Spinal cord (tissue), 9 donors: ENCODE measurements at regions not wholly inside any gene's neighbourhood (a gene's known extent, or its start where the extent isn't known, plus 50 kb on each side); places are given as distances from the start of the nearest gene placed in this dataset.
A peak's percentile ranks its signal among the peaks of the same experiment; 100 is the strongest.

Experiments used
- DNase-seq, 6 donors: peaks; one replicate each; pipeline versions ENCODE4 v3.0.0 to v3.0.0-alpha.2; 2013 to 2015; ENCODE audit warnings: low spot score in 6 of 6, low read depth in 4 of 6
- H3K27ac ChIP-seq: one replicate; pipeline ENCODE4 v1.5.1; 2013; ENCODE audit warnings: low read depth, low read length, control low read depth
- H3K27me3 ChIP-seq: one replicate; pipeline ENCODE4 v1.6.1; 2013; ENCODE audit warnings: low read length; ENCODE audit not compliant: control insufficient read depth, insufficient read depth
- H3K36me3 ChIP-seq: one replicate; pipeline ENCODE4 v1.6.1; 2013; ENCODE audit warnings: low read length; ENCODE audit not compliant: control insufficient read depth, insufficient read depth
- H3K4me1 ChIP-seq: one replicate; pipeline ENCODE4 v1.6.1; 2013; ENCODE audit warnings: low read length; ENCODE audit not compliant: control insufficient read depth, insufficient read depth
- H3K4me3 ChIP-seq: one replicate; pipeline ENCODE4 v1.5.1; 2013; ENCODE audit warnings: low read depth, low read length, control low read depth
- H3K9me3 ChIP-seq: one replicate; pipeline ENCODE4 v1.6.1; 2013; ENCODE audit warnings: low read length; ENCODE audit not compliant: control insufficient read depth, insufficient read depth
- WGBS: methylation state at CpG from one replicate; pipeline ENCODE4 v1.1.5; 2013; ENCODE audit warnings: missing lambda C conversion rate; ENCODE audit not compliant: insufficient coverage; 5-methylcytosine and 5-hydroxymethylcytosine counted together
- donor health status: healthy.

DNA sequence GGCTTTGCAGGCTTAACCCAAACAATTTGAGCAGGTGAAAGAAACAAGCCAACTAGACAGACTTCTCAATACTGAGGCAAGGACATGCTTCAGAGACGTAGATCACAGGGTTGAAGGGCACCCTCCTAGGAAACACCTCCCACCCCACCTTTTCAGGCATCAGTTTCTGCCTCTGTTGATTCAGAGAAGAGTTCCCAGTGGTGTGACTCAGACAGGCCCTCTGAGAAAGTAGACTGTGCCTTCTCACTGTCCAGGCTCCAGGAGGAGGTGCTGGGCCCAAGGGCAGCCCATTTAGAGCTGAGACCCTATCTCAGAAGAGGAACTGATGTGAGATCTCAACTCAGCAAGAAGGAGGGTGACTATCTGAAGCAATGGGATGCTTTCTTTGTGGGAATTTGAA lies 108.1 kb downstream of the FAM50B start:
- no peak overlapping the region for H3K27ac ChIP-seq
- H3K4me1 ChIP-seq: peaks cover 2% of the 10 kb centered on the region
- no peaks in the 10 kb centered on the region for H3K36me3 ChIP-seq
- no peaks in the 10 kb centered on the region for H3K27me3 ChIP-seq
- WGBS: 80% methylated on average over 1 of the region's 1 CpG
- no peak overlapping the region for H3K4me3 ChIP-seq
- no peak for DNase-seq
- H3K9me3 ChIP-seq: no peaks in the 10 kb centered on the region

DNA sequence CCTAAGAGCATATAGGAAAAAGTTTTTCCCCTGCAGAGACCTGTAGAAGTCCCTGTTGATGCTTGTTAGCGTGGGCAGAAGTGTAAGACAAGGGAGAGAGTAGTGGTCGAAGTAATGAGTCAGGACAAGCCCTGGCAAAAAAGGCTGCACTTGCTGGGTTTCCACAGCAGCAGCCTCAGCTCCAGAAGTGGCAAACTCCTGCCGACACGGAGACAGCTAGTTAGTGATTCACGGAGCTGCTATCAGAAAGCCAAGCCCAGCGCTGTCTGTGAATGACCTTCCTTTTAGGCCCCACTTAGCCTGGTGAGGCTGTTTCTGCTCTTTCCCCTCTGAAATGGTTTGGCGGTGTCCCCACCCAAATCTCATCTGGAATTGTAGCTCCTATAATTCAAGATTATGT lies 109.1 kb downstream of the FAM50B start:
- no peak for DNase-seq
- WGBS: 76% methylated on average over 6 of the region's 7 CpGs
- no peaks in the 10 kb centered on the region for H3K27me3 ChIP-seq
- no peak overlapping the region for H3K4me3 ChIP-seq
- H3K27ac ChIP-seq: no peak overlapping the region
- peaks cover 2% of the 10 kb centered on the region for H3K4me1 ChIP-seq
- no peaks in the 10 kb centered on the region for H3K36me3 ChIP-seq
- H3K9me3 ChIP-seq: no peaks in the 10 kb centered on the region

DNA sequence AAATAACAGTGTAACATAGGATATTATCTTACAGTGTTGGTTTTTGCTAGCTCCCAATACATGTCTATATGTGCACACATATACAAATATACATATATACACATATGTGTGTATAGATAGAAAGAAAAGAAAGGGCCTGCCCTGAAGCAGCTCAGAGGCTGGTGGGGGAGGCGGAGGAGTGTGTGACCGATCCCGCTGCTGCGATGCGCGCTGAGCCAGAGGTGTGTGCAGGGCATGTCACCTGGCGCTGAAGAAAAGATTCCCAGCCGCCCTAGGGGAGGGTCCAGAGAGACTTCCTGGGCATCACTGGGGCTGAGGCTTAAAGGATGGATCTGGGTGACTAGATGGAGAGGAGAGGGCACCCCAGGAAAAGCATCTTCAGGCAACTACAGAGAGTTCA lies 110.2 kb downstream of the FAM50B start:
- Histone ChIP-seq H3K4me1 (peaks cover 2% of the 10 kb centered on the region), H3K27me3 (no peaks in the 10 kb centered on the region), H3K36me3 (no peaks in the 10 kb centered on the region), H3K27ac (no peak overlapping the region), H3K4me3 (no peak overlapping the region), H3K9me3 (no peaks in the 10 kb centered on the region)
- WGBS: 91% methylated on average over 8 of the region's 8 CpGs
- DNase-seq: no peak

DNA sequence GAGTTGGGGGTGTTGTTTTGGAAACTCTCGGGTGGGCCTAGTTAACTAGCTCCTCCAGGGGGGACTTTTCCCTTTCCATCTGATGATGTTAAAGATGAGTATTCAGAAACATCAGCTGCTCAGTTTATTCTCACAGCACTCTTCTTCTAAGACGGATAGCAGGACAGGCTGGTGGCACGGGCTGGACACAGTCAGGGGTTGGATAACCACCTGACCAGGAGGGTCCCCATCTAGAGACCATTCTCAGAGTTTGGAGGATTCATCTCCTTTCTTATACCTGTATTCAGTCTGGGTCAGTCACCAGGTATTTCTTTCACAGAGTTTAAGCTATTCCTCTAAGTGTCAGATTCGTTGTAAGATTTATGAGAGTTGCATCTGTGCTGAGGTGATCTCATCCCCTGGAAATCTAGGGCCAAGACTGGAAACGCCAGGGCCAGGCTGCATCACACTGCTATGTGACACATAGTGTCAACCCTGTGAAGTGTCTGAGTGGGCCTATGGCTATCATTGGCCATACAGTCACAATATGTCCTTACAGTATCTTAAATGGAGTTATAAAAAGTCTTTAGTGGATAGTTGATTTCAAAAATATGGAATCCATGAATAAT lies 111.7 kb downstream of the FAM50B start:
- WGBS: 100% methylated on average over 2 of the region's 5 CpGs

DNA sequence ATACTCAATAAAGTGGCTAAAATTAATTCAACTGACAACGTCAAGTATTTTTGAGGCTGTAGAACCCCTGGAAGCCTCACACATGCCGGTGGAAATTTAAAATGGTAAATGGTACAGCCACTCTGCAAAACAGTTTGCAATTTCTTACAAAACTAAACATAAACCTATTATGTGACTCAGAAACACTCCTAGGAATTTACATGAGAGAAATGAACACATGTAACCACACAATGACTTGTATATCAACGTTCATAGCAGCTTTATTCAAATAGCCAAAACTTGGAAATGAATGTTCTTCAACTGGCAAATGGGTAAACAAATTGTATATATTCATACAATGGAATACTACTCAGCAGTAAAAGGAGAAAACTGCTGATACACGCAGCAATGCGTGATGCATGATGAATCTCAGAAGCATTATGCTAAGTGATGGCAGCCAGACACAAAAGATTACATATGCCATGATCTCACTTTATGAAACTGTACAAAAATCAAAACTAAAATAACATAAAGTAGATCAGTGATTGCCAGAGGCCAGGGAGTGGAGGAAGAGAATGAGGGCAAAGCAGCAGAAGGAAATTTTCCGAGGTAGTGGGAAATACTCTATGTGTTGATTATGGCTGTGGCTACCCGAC lies 112.5 kb downstream of the FAM50B start:
- Histone ChIP-seq H3K27ac (no peak overlapping the region), H3K27me3 (no peaks in the 10 kb centered on the region), H3K4me1 (no peaks in the 10 kb centered on the region), H3K4me3 (no peak overlapping the region), H3K9me3 (no peaks in the 10 kb centered on the region), H3K36me3 (no peaks in the 10 kb centered on the region)
- peak in 1 of 6 donors; percentile 16 for DNase-seq
- WGBS: no CpG with 5 or more reads among the region's 7 CpGs

More for the DNA sequence above, 111.7 kb downstream of the FAM50B start:
- H3K4me3 ChIP-seq: no peak overlapping the region
- H3K27me3 ChIP-seq: no peaks in the 10 kb centered on the region
- H3K27ac ChIP-seq: no peak overlapping the region
- no peak for DNase-seq
- H3K4me1 ChIP-seq: peaks cover 2% of the 10 kb centered on the region
- no peaks in the 10 kb centered on the region for H3K36me3 ChIP-seq
- H3K9me3 ChIP-seq: no peaks in the 10 kb centered on the region

DNA sequence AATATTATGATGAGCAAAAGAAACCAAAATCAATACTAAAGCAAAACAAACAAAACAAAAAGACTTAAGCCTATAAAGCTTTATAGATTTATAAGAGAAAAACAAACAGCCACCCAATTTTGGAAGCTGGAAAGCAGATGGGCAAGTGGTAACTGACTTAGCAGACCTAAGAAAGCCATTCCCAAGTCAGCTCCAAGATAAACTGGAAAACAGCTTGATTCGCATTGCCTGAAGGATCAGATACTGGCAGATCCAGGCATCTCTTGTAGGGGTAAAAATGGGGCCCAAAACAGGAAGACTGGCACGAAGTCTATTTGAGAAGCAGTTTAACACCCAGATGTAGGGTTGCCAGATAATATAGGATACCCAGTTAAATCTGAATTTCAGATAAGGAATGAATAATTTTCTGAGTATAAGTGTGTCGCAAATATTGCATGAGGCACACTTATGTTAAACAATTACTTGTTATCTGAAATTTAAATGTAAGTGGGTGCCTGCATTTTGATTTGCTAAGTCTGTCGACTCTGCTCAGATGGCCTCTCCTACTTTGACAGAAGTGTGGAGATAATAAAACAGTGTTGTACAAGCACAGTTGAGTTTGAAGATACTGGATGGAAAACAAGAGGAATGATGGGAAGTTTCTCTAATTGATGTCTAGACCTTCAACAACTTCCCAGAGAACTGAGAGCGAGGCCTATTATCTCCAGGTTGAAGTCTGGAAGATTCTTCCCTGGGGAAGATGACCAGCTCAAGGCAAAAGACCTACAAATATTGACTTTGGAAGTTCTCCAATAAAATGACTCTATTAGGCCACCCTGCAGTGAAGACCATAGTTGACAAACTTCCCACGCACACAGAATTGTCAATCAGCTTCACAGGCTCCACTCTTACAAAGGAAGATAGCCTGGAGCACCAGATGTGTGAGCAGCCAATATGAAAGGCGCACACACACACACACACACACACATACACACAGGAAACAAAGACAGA lies 113.4 kb downstream of the FAM50B start:
- DNase-seq: peak in 2 of 6 donors; percentile 9 to 69
- Histone ChIP-seq H3K4me1 (no peaks in the 10 kb centered on the region), H3K27me3 (no peaks in the 10 kb centered on the region), H3K36me3 (no peaks in the 10 kb centered on the region), H3K4me3 (no peak overlapping the region), H3K9me3 (no peaks in the 10 kb centered on the region), H3K27ac (no peak overlapping the region)
- WGBS: 96% methylated on average over 3 of the region's 7 CpGs

DNA sequence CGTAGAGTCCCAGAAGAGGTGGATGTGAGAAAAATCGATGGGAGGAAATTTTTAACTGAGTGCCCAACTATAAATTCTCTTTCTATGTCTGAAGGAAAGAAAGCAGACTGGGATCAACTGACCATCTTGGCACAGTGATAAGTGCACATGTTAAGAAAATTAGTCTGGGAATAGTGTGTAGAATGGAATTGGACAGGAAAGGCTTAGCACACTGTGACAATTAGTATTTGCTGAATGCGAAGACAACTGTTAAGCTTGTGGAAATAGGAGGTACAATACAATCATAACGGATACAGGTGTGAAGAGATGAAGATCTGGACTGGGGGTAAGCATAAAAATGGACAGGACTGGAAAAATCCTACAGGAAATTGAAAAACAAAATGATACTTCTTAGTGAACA lies 114.3 kb downstream of the FAM50B start:
- no peaks in the 10 kb centered on the region for H3K4me1 ChIP-seq
- no peak for DNase-seq
- H3K27me3 ChIP-seq: no peaks in the 10 kb centered on the region
- no peaks in the 10 kb centered on the region for H3K36me3 ChIP-seq
- H3K4me3 ChIP-seq: no peak overlapping the region
- H3K27ac ChIP-seq: no peak overlapping the region
- no peaks in the 10 kb centered on the region for H3K9me3 ChIP-seq
- 91% methylated on average over 4 of the region's 4 CpGs for WGBS

DNA sequence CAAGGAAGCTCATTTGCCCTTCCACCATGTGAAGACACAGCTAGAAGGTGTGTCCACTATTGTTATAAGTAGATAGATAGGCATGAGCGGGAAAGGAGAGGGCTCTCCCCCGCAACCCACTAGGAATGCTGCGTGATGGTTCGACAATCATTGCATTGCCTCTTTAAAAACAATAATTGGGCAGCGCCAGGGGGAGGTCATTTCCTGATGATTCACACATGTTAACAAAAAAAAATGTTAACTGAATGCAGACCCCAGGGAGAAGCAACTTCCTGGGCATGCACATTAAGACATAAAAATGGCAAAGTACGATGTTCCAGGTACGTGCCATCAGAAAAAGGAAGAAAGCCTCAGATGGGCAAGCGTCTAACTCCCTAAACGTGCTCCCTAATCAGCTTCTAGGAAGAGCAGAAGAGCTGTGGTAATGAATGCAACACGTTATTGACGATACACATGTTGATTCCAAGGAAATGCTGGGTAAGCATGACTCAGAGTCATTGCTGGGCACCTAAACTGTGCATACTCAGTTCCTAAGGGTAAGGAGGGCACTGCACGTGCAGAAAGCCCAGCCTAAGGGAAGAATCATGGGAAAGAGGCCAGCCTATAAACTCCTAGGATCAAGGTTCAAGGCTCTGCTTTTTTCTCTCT lies 113.7 kb downstream of the FAM217A start:
- Histone ChIP-seq H3K27ac (no peak overlapping the region), H3K4me1 (no peaks in the 10 kb centered on the region), H3K27me3 (no peaks in the 10 kb centered on the region), H3K36me3 (no peaks in the 10 kb centered on the region), H3K4me3 (no peak overlapping the region), H3K9me3 (no peaks in the 10 kb centered on the region)
- 88% methylated on average over 8 of the region's 12 CpGs for WGBS
- DNase-seq: no peak

DNA sequence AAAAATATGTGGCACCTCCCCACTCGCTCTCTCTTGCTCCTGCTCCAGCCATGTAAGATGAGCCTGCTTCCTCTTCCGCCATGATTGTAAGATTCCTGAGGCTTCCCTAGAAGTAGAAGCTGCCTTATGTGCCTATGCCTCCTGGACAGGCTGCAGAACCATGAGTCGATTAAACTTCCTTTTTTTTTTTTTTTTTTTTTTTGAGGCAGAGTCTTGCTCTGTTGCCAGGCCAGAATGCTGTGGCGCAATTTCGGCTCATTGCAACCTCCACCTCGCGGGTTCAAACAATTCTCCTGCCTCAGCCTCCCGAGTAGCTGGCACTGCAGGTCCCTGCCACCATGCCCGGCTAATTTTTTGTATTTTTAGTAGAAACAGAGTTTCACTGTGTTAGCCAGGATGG lies 112.5 kb downstream of the FAM217A start:
- Histone ChIP-seq H3K4me1 (no peaks in the 10 kb centered on the region), H3K4me3 (no peak overlapping the region), H3K9me3 (no peaks in the 10 kb centered on the region), H3K36me3 (no peaks in the 10 kb centered on the region), H3K27ac (no peak overlapping the region), H3K27me3 (no peaks in the 10 kb centered on the region)
- WGBS: 91% methylated on average over 9 of the region's 9 CpGs
- DNase-seq: no peak
